ENCODE measurements at regions not wholly inside any gene's neighbourhood (a gene's known extent, or its start where the extent isn't known, plus 50 kb on each side); places are given as distances from the start of the nearest gene placed in this dataset.

- H3K4me3 ChIP-seq (ENCODE audit: low read length): no peak overlapping the region
Measured at GRCh38 chr12:41706376-41706775, 438.3 kb downstream of the GXYLT1 start.

GRCh38 chr12:41701943-41702601 lies 442.6 kb downstream of the GXYLT1 start:
- H3K27ac ChIP-seq (ENCODE audit: low read length): no peak overlapping the region
- H3K36me3 ChIP-seq (ENCODE audit: control insufficient read depth, low read depth, low read length): no peaks in the 10 kb centered on the region
- H3K9me3 ChIP-seq (ENCODE audit: control insufficient read depth, low read depth, low read length): no peaks in the 10 kb centered on the region
- H3K4me1 ChIP-seq (ENCODE audit: control insufficient read depth, low read depth, low read length): no peaks in the 10 kb centered on the region
- no peak overlapping the region for H3K9ac ChIP-seq (ENCODE audit: low read length)
- no peaks in the 10 kb centered on the region for H3K27me3 ChIP-seq (ENCODE audit: control insufficient read depth, insufficient read depth, low read length)
- H3K4me3 ChIP-seq (ENCODE audit: low read length): no peak overlapping the region

More at GRCh38 chr12:41706376-41706775, 438.3 kb downstream of the GXYLT1 start:
- no peaks in the 10 kb centered on the region for H3K9me3 ChIP-seq (ENCODE audit: control insufficient read depth, low read depth, low read length)
- no peak overlapping the region for H3K27ac ChIP-seq (ENCODE audit: low read length)
- no peaks in the 10 kb centered on the region for H3K36me3 ChIP-seq (ENCODE audit: control insufficient read depth, low read depth, low read length)
- H3K9ac ChIP-seq (ENCODE audit: low read length): no peak overlapping the region
- H3K27me3 ChIP-seq (ENCODE audit: control insufficient read depth, insufficient read depth, low read length): no peaks in the 10 kb centered on the region
- H3K4me1 ChIP-seq (ENCODE audit: control insufficient read depth, low read depth, low read length): peaks cover 22% of the 10 kb centered on the region

- no peaks in the 10 kb centered on the region for H3K36me3 ChIP-seq (ENCODE audit: control insufficient read depth, low read depth, low read length)
- no peaks in the 10 kb centered on the region for H3K27me3 ChIP-seq (ENCODE audit: control insufficient read depth, insufficient read depth, low read length)
- H3K9me3 ChIP-seq (ENCODE audit: control insufficient read depth, low read depth, low read length): no peaks in the 10 kb centered on the region
- H3K27ac ChIP-seq (ENCODE audit: low read length): no peak overlapping the region
- no peak overlapping the region for H3K9ac ChIP-seq (ENCODE audit: low read length)
- no peak overlapping the region for H3K4me3 ChIP-seq (ENCODE audit: low read length)
- no peaks in the 10 kb centered on the region for H3K4me1 ChIP-seq (ENCODE audit: control insufficient read depth, low read depth, low read length)
Measured at GRCh38 chr12:41700940-41701339, 443.7 kb downstream of the GXYLT1 start.

- no peaks in the 10 kb centered on the region for H3K36me3 ChIP-seq (ENCODE audit: control insufficient read depth, low read depth, low read length)
- H3K9me3 ChIP-seq (ENCODE audit: control insufficient read depth, low read depth, low read length): no peaks in the 10 kb centered on the region
Measured at GRCh38 chr12:41699658-41700057, 445.0 kb downstream of the GXYLT1 start.

GRCh38 chr12:41697161-41697560 lies 447.5 kb downstream of the GXYLT1 start:
- H3K4me1 ChIP-seq (ENCODE audit: control insufficient read depth, low read depth, low read length): no peaks in the 10 kb centered on the region
- no peaks in the 10 kb centered on the region for H3K36me3 ChIP-seq (ENCODE audit: control insufficient read depth, low read depth, low read length)
- no peaks in the 10 kb centered on the region for H3K9me3 ChIP-seq (ENCODE audit: control insufficient read depth, low read depth, low read length)
- no peaks in the 10 kb centered on the region for H3K27me3 ChIP-seq (ENCODE audit: control insufficient read depth, insufficient read depth, low read length)
- H3K4me3 ChIP-seq (ENCODE audit: low read length): no peak overlapping the region
- H3K9ac ChIP-seq (ENCODE audit: low read length): no peak overlapping the region
- no peak overlapping the region for H3K27ac ChIP-seq (ENCODE audit: low read length)

More at GRCh38 chr12:41699658-41700057, 445.0 kb downstream of the GXYLT1 start:
- H3K9ac ChIP-seq (ENCODE audit: low read length): no peak overlapping the region
- no peak overlapping the region for H3K4me3 ChIP-seq (ENCODE audit: low read length)
- H3K4me1 ChIP-seq (ENCODE audit: control insufficient read depth, low read depth, low read length): no peaks in the 10 kb centered on the region
- H3K27ac ChIP-seq (ENCODE audit: low read length): no peak overlapping the region
- H3K27me3 ChIP-seq (ENCODE audit: control insufficient read depth, insufficient read depth, low read length): no peaks in the 10 kb centered on the region

- no peaks in the 10 kb centered on the region for H3K9me3 ChIP-seq (ENCODE audit: control insufficient read depth, low read depth, low read length)
- no peaks in the 10 kb centered on the region for H3K36me3 ChIP-seq (ENCODE audit: control insufficient read depth, low read depth, low read length)
- H3K9ac ChIP-seq (ENCODE audit: low read length): no peak overlapping the region
- no peaks in the 10 kb centered on the region for H3K27me3 ChIP-seq (ENCODE audit: control insufficient read depth, insufficient read depth, low read length)
- no peak overlapping the region for H3K27ac ChIP-seq (ENCODE audit: low read length)
- H3K4me3 ChIP-seq (ENCODE audit: low read length): no peak overlapping the region
- no peaks in the 10 kb centered on the region for H3K4me1 ChIP-seq (ENCODE audit: control insufficient read depth, low read depth, low read length)
Measured at GRCh38 chr12:41684997-41685396, 459.7 kb downstream of the GXYLT1 start.

- H3K9ac ChIP-seq (ENCODE audit: low read length): no peak overlapping the region
- H3K4me3 ChIP-seq (ENCODE audit: low read length): no peak overlapping the region
- H3K4me1 ChIP-seq (ENCODE audit: control insufficient read depth, low read depth, low read length): no peaks in the 10 kb centered on the region
- H3K36me3 ChIP-seq (ENCODE audit: control insufficient read depth, low read depth, low read length): no peaks in the 10 kb centered on the region
- H3K27ac ChIP-seq (ENCODE audit: low read length): no peak overlapping the region
- H3K27me3 ChIP-seq (ENCODE audit: control insufficient read depth, insufficient read depth, low read length): no peaks in the 10 kb centered on the region
- no peaks in the 10 kb centered on the region for H3K9me3 ChIP-seq (ENCODE audit: control insufficient read depth, low read depth, low read length)
Measured at GRCh38 chr12:41683513-41684240, 461.0 kb downstream of the GXYLT1 start.

GRCh38 chr12:41683023-41683422 lies 461.7 kb downstream of the GXYLT1 start:
- Histone ChIP-seq H3K9ac (ENCODE audit: low read length) (no peak overlapping the region), H3K4me3 (ENCODE audit: low read length) (no peak overlapping the region), H3K27me3 (ENCODE audit: control insufficient read depth, insufficient read depth, low read length) (no peaks in the 10 kb centered on the region), H3K4me1 (ENCODE audit: control insufficient read depth, low read depth, low read length) (no peaks in the 10 kb centered on the region), H3K36me3 (ENCODE audit: control insufficient read depth, low read depth, low read length) (no peaks in the 10 kb centered on the region), H3K27ac (ENCODE audit: low read length) (no peak overlapping the region), H3K9me3 (ENCODE audit: control insufficient read depth, low read depth, low read length) (no peaks in the 10 kb centered on the region)

- no peak overlapping the region for H3K27ac ChIP-seq (ENCODE audit: low read length)
- H3K4me1 ChIP-seq (ENCODE audit: control insufficient read depth, low read depth, low read length): no peaks in the 10 kb centered on the region
Measured at GRCh38 chr12:41681898-41682297, 462.8 kb downstream of the GXYLT1 start.

GRCh38 chr12:41680155-41680554 lies 464.5 kb downstream of the GXYLT1 start:
- Histone ChIP-seq H3K4me1 (ENCODE audit: control insufficient read depth, low read depth, low read length) (no peaks in the 10 kb centered on the region), H3K27ac (ENCODE audit: low read length) (no peak overlapping the region), H3K9ac (ENCODE audit: low read length) (no peak overlapping the region), H3K27me3 (ENCODE audit: control insufficient read depth, insufficient read depth, low read length) (no peaks in the 10 kb centered on the region), H3K36me3 (ENCODE audit: control insufficient read depth, low read depth, low read length) (no peaks in the 10 kb centered on the region), H3K9me3 (ENCODE audit: control insufficient read depth, low read depth, low read length) (no peaks in the 10 kb centered on the region), H3K4me3 (ENCODE audit: low read length) (no peak overlapping the region)

More at GRCh38 chr12:41681898-41682297, 462.8 kb downstream of the GXYLT1 start:
- H3K9ac ChIP-seq (ENCODE audit: low read length): no peak overlapping the region
- no peaks in the 10 kb centered on the region for H3K9me3 ChIP-seq (ENCODE audit: control insufficient read depth, low read depth, low read length)
- H3K4me3 ChIP-seq (ENCODE audit: low read length): no peak overlapping the region
- no peaks in the 10 kb centered on the region for H3K36me3 ChIP-seq (ENCODE audit: control insufficient read depth, low read depth, low read length)
- no peaks in the 10 kb centered on the region for H3K27me3 ChIP-seq (ENCODE audit: control insufficient read depth, insufficient read depth, low read length)

GRCh38 chr12:41663598-41664265 lies 475.6 kb downstream of the PDZRN4 start:
- peaks cover 3% of the 10 kb centered on the region for H3K4me1 ChIP-seq (ENCODE audit: control insufficient read depth, low read depth, low read length)
- H3K27ac ChIP-seq (ENCODE audit: low read length): no peak overlapping the region
- H3K36me3 ChIP-seq (ENCODE audit: control insufficient read depth, low read depth, low read length): no peaks in the 10 kb centered on the region
- H3K9ac ChIP-seq (ENCODE audit: low read length): no peak overlapping the region
- H3K9me3 ChIP-seq (ENCODE audit: control insufficient read depth, low read depth, low read length): no peaks in the 10 kb centered on the region
- no peak overlapping the region for H3K4me3 ChIP-seq (ENCODE audit: low read length)
- no peaks in the 10 kb centered on the region for H3K27me3 ChIP-seq (ENCODE audit: control insufficient read depth, insufficient read depth, low read length)
